HFF-Myc (cell line): ENCODE measurements at regions not wholly inside any gene's neighbourhood (a gene's known extent, or its start where the extent isn't known, plus 50 kb on each side); places are given as distances from the start of the nearest gene placed in this dataset.
"Not testable (repeated sequence)": the region's sequence is repeated elsewhere in the genome, so short reads cannot be mapped to it uniquely, and the experiment has no call there.

Experiments used
- DNase-seq: peaks from one replicate; pipeline ENCODE4 v3.0.0-alpha.2; 2011; ENCODE audit warnings: low read depth; ENCODE audit errors: extremely low read depth
- H3K4me3 ChIP-seq: replicated peaks from 2 replicates; pipeline ENCODE4 v1.5.1; 2011; ENCODE audit warnings: low read depth, mild to moderate bottlenecking, control low read depth, low read length
- CTCF ChIP-seq: IDR thresholded peaks from 2 replicates; pipeline ENCODE4 v1.5.1; 2012; ENCODE audit warnings: mild to moderate bottlenecking, low read depth, low read length, control low read depth; ENCODE audit errors: missing control alignments

GRCh38 chr14:21863289-21863688 lies 189.7 kb upstream of the OR4E1 start:
- no peak for DNase-seq
- no peak for TF ChIP-seq CTCF
- H3K4me3 ChIP-seq = no peak overlapping the region

- no peak for TF ChIP-seq CTCF
- DNase-seq = no peak
- no peak overlapping the region for H3K4me3 ChIP-seq
Measured at GRCh38 chr14:21861153-21861552, 187.5 kb upstream of the OR4E1 start.

- no peak overlapping the region for H3K4me3 ChIP-seq
- peak; percentile 21 for TF ChIP-seq CTCF
- DNase-seq = no peak
Measured at GRCh38 chr14:21860172-21860571, 186.6 kb upstream of the OR4E1 start.

GRCh38 chr14:21852775-21853174 lies 179.2 kb upstream of the OR4E1 start:
- DNase-seq = no peak
- TF ChIP-seq CTCF = no peak

GRCh38 chr14:21852061-21852664 lies 178.5 kb upstream of the OR4E1 start:
- no peak for DNase-seq

More at GRCh38 chr14:21852775-21853174, 179.2 kb upstream of the OR4E1 start:
- H3K4me3 ChIP-seq = no peak overlapping the region

GRCh38 chr14:21846902-21847301 lies 173.3 kb upstream of the OR4E1 start:
- not testable (repeated sequence) for H3K4me3 ChIP-seq, DNase-seq

More at GRCh38 chr14:21852061-21852664, 178.5 kb upstream of the OR4E1 start:
- peak; percentile 57 for TF ChIP-seq CTCF
- no peak overlapping the region for H3K4me3 ChIP-seq

- no peak for DNase-seq
- TF ChIP-seq CTCF = peak; percentile 61
Measured at GRCh38 chr14:21846227-21846885, 172.7 kb upstream of the OR4E1 start.

More at GRCh38 chr14:21846227-21846885, 172.7 kb upstream of the OR4E1 start:
- no peak overlapping the region for H3K4me3 ChIP-seq
